ENCODE measurements at regions not wholly inside any gene's neighbourhood (a gene's known extent, or its start where the extent isn't known, plus 50 kb on each side); places are given as distances from the start of the nearest gene placed in this dataset.

GRCh38 chr4:163911891-163912290 is 417.4 kb downstream of the TMA16 start:
- DNase-seq (ENCODE audit: low spot score in 2 of 2): no peak
- Histone ChIP-seq H3K4me3 (no peak overlapping the region), H3K4me1 (no peaks in the 10 kb centered on the region), H3K9me3 (no peaks in the 10 kb centered on the region), H3K27ac (no peak overlapping the region), H3K27me3 (no peaks in the 10 kb centered on the region), H3K36me3 (no peaks in the 10 kb centered on the region)
- TF ChIP-seq CTCF (IDR thresholded peaks at IDR 0.05) (no peak), POLR2AphosphoS5 (IDR thresholded peaks at IDR 0.05) (no peak), POLR2A (IDR thresholded peaks at IDR 0.05) (no peak)
- intact Hi-C loops (cut with DNase I; ENCODE audit: low total_unique reads): no loop called here

GRCh38 chr4:163913571-163913970 is 419.1 kb downstream of the TMA16 start:
- Histone ChIP-seq H3K27ac (no peak overlapping the region), H3K4me1 (no peaks in the 10 kb centered on the region), H3K27me3 (no peaks in the 10 kb centered on the region), H3K4me3 (no peak overlapping the region), H3K9me3 (no peaks in the 10 kb centered on the region), H3K36me3 (no peaks in the 10 kb centered on the region)
- no peak for DNase-seq (ENCODE audit: low spot score in 2 of 2)
- intact Hi-C loops (cut with DNase I; ENCODE audit: low total_unique reads): no loop called here
- TF ChIP-seq POLR2AphosphoS5 (IDR thresholded peaks at IDR 0.05) (no peak), CTCF (IDR thresholded peaks at IDR 0.05) (no peak), POLR2A (IDR thresholded peaks at IDR 0.05) (no peak)

GRCh38 chr4:163915896-163916295 is 421.4 kb downstream of the TMA16 start:
- no peaks in the 10 kb centered on the region for H3K36me3 ChIP-seq
- intact Hi-C loops (cut with DNase I; ENCODE audit: low total_unique reads): no loop called here
- TF ChIP-seq POLR2AphosphoS5 (IDR thresholded peaks at IDR 0.05) (no peak), CTCF (IDR thresholded peaks at IDR 0.05) (no peak), POLR2A (IDR thresholded peaks at IDR 0.05) (no peak)
- no peak overlapping the region for H3K27ac ChIP-seq
- no peak for DNase-seq (ENCODE audit: low spot score in 2 of 2)
- no peaks in the 10 kb centered on the region for H3K4me1 ChIP-seq
- H3K9me3 ChIP-seq: no peaks in the 10 kb centered on the region
- H3K4me3 ChIP-seq: no peak overlapping the region
- no peaks in the 10 kb centered on the region for H3K27me3 ChIP-seq

GRCh38 chr4:163920426-163920825 is 425.9 kb downstream of the TMA16 start:
- TF ChIP-seq POLR2AphosphoS5 (IDR thresholded peaks at IDR 0.05): no peak
- no peak for TF ChIP-seq CTCF (IDR thresholded peaks at IDR 0.05)
- no peak for TF ChIP-seq POLR2A (IDR thresholded peaks at IDR 0.05)
- no peak for DNase-seq (ENCODE audit: low spot score in 2 of 2)
- H3K4me1 ChIP-seq: no peaks in the 10 kb centered on the region
- no peaks in the 10 kb centered on the region for H3K9me3 ChIP-seq
- no peak overlapping the region for H3K27ac ChIP-seq
- no peaks in the 10 kb centered on the region for H3K27me3 ChIP-seq
- intact Hi-C loops (cut with DNase I; ENCODE audit: low total_unique reads): no loop called here
- no peaks in the 10 kb centered on the region for H3K36me3 ChIP-seq
- H3K4me3 ChIP-seq: no peak overlapping the region

GRCh38 chr4:163922302-163922701 is 427.8 kb downstream of the TMA16 start:
- Histone ChIP-seq H3K4me1 (no peaks in the 10 kb centered on the region), H3K4me3 (no peak overlapping the region), H3K36me3 (no peaks in the 10 kb centered on the region), H3K27ac (no peak overlapping the region), H3K27me3 (no peaks in the 10 kb centered on the region), H3K9me3 (no peaks in the 10 kb centered on the region)
- intact Hi-C loops (cut with DNase I; ENCODE audit: low total_unique reads): no loop called here
- TF ChIP-seq CTCF (IDR thresholded peaks at IDR 0.05) (no peak), POLR2AphosphoS5 (IDR thresholded peaks at IDR 0.05) (no peak), POLR2A (IDR thresholded peaks at IDR 0.05) (no peak)
- no peak for DNase-seq (ENCODE audit: low spot score in 2 of 2)

Measured in breast epithelium (tissue), 4 donors.